ENCODE measurements at regions not wholly inside any gene's neighbourhood (a gene's known extent, or its start where the extent isn't known, plus 50 kb on each side); places are given as distances from the start of the nearest gene placed in this dataset.

- Histone ChIP-seq H3K4me3 (no peak overlapping the region), H3K27me3 (no peaks in the 10 kb centered on the region), H3K9me3 (peaks cover 12% of the 10 kb centered on the region), H4K20me1 (no peaks in the 10 kb centered on the region), H3K9ac (no peak overlapping the region), H3K36me3 (no peaks in the 10 kb centered on the region), H3K27ac (no peak overlapping the region), H3K4me2 (no peak overlapping the region), H3K4me1 (no peaks in the 10 kb centered on the region)
- TF ChIP-seq Cebpa-rat (IDR thresholded peaks at IDR 0.05) = no peak
Measured at GRCh38 chr12:127991485-127991884, 275.5 kb upstream of the TMEM132C start.

GRCh38 chr12:127998988-127999387 lies 268.0 kb upstream of the TMEM132C start:
- Histone ChIP-seq H3K4me3 (no peak overlapping the region), H4K20me1 (no peaks in the 10 kb centered on the region), H3K9ac (no peak overlapping the region), H3K36me3 (no peaks in the 10 kb centered on the region), H3K4me2 (no peak overlapping the region), H3K27me3 (no peaks in the 10 kb centered on the region), H3K4me1 (no peaks in the 10 kb centered on the region), H3K9me3 (no peaks in the 10 kb centered on the region), H3K27ac (no peak overlapping the region)
- no peak for TF ChIP-seq Cebpa-rat (IDR thresholded peaks at IDR 0.05)

GRCh38 chr12:128004383-128004938 lies 262.5 kb upstream of the TMEM132C start:
- Histone ChIP-seq H3K27me3 (no peaks in the 10 kb centered on the region), H4K20me1 (no peaks in the 10 kb centered on the region), H3K4me1 (peaks cover 5% of the 10 kb centered on the region; the same call in 1 of the 2 replicates), H3K9ac (no peak overlapping the region), H3K4me3 (no peak overlapping the region), H3K9me3 (no peaks in the 10 kb centered on the region), H3K36me3 (no peaks in the 10 kb centered on the region), H3K27ac (no peak overlapping the region), H3K4me2 (no peak overlapping the region)
- TF ChIP-seq Cebpa-rat (IDR thresholded peaks at IDR 0.05) = peak; percentile 51

GRCh38 chr12:128007250-128007649 lies 259.7 kb upstream of the TMEM132C start:
- Histone ChIP-seq H3K4me3 (no peak overlapping the region), H3K27me3 (no peaks in the 10 kb centered on the region), H3K9ac (no peak overlapping the region), H3K9me3 (no peaks in the 10 kb centered on the region), H3K27ac (no peak overlapping the region), H3K4me1 (peaks cover 5% of the 10 kb centered on the region; the same call in 1 of the 2 replicates), H3K4me2 (no peak overlapping the region), H3K36me3 (no peaks in the 10 kb centered on the region), H4K20me1 (no peaks in the 10 kb centered on the region)
- no peak for TF ChIP-seq Cebpa-rat (IDR thresholded peaks at IDR 0.05)

GRCh38 chr12:128008341-128008740 lies 258.6 kb upstream of the TMEM132C start:
- peaks cover 5% of the 10 kb centered on the region; the same call in 1 of the 2 replicates for H3K4me1 ChIP-seq
- H3K27ac ChIP-seq = no peak overlapping the region
- no peaks in the 10 kb centered on the region for H3K27me3 ChIP-seq
- no peaks in the 10 kb centered on the region for H3K9me3 ChIP-seq
- no peaks in the 10 kb centered on the region for H3K36me3 ChIP-seq
- H4K20me1 ChIP-seq = no peaks in the 10 kb centered on the region
- no peak overlapping the region for H3K9ac ChIP-seq
- no peak overlapping the region for H3K4me3 ChIP-seq
- no peak for TF ChIP-seq Cebpa-rat (IDR thresholded peaks at IDR 0.05)
- H3K4me2 ChIP-seq = no peak overlapping the region

- no peak overlapping the region for H3K4me2 ChIP-seq
- no peaks in the 10 kb centered on the region for H4K20me1 ChIP-seq
- H3K27me3 ChIP-seq = no peaks in the 10 kb centered on the region
- H3K9me3 ChIP-seq = no peaks in the 10 kb centered on the region
- no peak for TF ChIP-seq Cebpa-rat (IDR thresholded peaks at IDR 0.05)
- H3K4me3 ChIP-seq = no peak overlapping the region
- no peak overlapping the region for H3K27ac ChIP-seq
- no peaks in the 10 kb centered on the region for H3K36me3 ChIP-seq
- H3K9ac ChIP-seq = no peak overlapping the region
- H3K4me1 ChIP-seq = peaks cover 5% of the 10 kb centered on the region; the same call in 1 of the 2 replicates
Measured at GRCh38 chr12:128009108-128009507, 257.9 kb upstream of the TMEM132C start.

GRCh38 chr12:128012110-128012509 lies 254.9 kb upstream of the TMEM132C start:
- no peaks in the 10 kb centered on the region for H4K20me1 ChIP-seq
- H3K27me3 ChIP-seq = no peaks in the 10 kb centered on the region
- H3K9me3 ChIP-seq = no peaks in the 10 kb centered on the region
- no peak overlapping the region for H3K4me3 ChIP-seq
- TF ChIP-seq Cebpa-rat (IDR thresholded peaks at IDR 0.05) = no peak
- H3K36me3 ChIP-seq = no peaks in the 10 kb centered on the region
- no peak overlapping the region for H3K9ac ChIP-seq
- H3K4me1 ChIP-seq = peaks cover 3% of the 10 kb centered on the region; the same call in 1 of the 2 replicates
- no peak overlapping the region for H3K27ac ChIP-seq
- no peak overlapping the region for H3K4me2 ChIP-seq

- H3K4me1 ChIP-seq = no peaks in the 10 kb centered on the region
- H3K36me3 ChIP-seq = no peaks in the 10 kb centered on the region
- no peak overlapping the region for H3K4me3 ChIP-seq
- H4K20me1 ChIP-seq = no peaks in the 10 kb centered on the region
- no peak overlapping the region for H3K9ac ChIP-seq
- no peaks in the 10 kb centered on the region for H3K9me3 ChIP-seq
- no peaks in the 10 kb centered on the region for H3K27me3 ChIP-seq
- H3K4me2 ChIP-seq = no peak overlapping the region
- H3K27ac ChIP-seq = no peak overlapping the region
- no peak for TF ChIP-seq Cebpa-rat (IDR thresholded peaks at IDR 0.05)
Measured at GRCh38 chr12:128015276-128015675, 251.7 kb upstream of the TMEM132C start.

- no peaks in the 10 kb centered on the region for H3K4me1 ChIP-seq
- no peaks in the 10 kb centered on the region for H3K9me3 ChIP-seq
- no peak overlapping the region for H3K4me2 ChIP-seq
- TF ChIP-seq Cebpa-rat (IDR thresholded peaks at IDR 0.05) = no peak
- no peak overlapping the region for H3K9ac ChIP-seq
- H3K27me3 ChIP-seq = no peaks in the 10 kb centered on the region
- no peaks in the 10 kb centered on the region for H4K20me1 ChIP-seq
- H3K4me3 ChIP-seq = no peak overlapping the region
- no peak overlapping the region for H3K27ac ChIP-seq
- H3K36me3 ChIP-seq = no peaks in the 10 kb centered on the region
Measured at GRCh38 chr12:128018067-128018466, 248.9 kb upstream of the TMEM132C start.

- Histone ChIP-seq H4K20me1 (no peaks in the 10 kb centered on the region), H3K9me3 (no peaks in the 10 kb centered on the region)
Measured at GRCh38 chr12:128019996-128020544, 246.9 kb upstream of the TMEM132C start.

More at GRCh38 chr12:128019996-128020544, 246.9 kb upstream of the TMEM132C start:
- Histone ChIP-seq H3K9ac (no peak overlapping the region), H3K27ac (no peak overlapping the region), H3K36me3 (no peaks in the 10 kb centered on the region), H3K4me3 (no peak overlapping the region), H3K4me2 (no peak overlapping the region), H3K4me1 (no peaks in the 10 kb centered on the region), H3K27me3 (no peaks in the 10 kb centered on the region)
- TF ChIP-seq Cebpa-rat (IDR thresholded peaks at IDR 0.05) = no peak
